NT2/D1 (cell line): ENCODE measurements at regions not wholly inside any gene's neighbourhood (a gene's known extent, or its start where the extent isn't known, plus 50 kb on each side); places are given as distances from the start of the nearest gene placed in this dataset.

Experiments used
- SUZ12 ChIP-seq: IDR thresholded peaks from 2 replicates; pipeline ENCODE4 v1.6.1; 2011; ENCODE audit not compliant: insufficient read length, insufficient read depth; ENCODE audit errors: extremely low read depth
- YY1 ChIP-seq: IDR thresholded peaks from 2 replicates; pipeline ENCODE4 v1.6.1; 2011; ENCODE audit not compliant: insufficient read length, insufficient read depth
- ZNF274 ChIP-seq: IDR thresholded peaks from 2 replicates; pipeline ENCODE4 v1.6.1; 2011; ENCODE audit warnings: mild to moderate bottlenecking, low read depth, low read length

GRCh38 chr6:14828201-14828611 lies 417.7 kb upstream of the JARID2 start:
- TF ChIP-seq YY1 (no peak), SUZ12 (no peak), ZNF274 (no peak)
